AG08396 (cell line): ENCODE measurements at regions not wholly inside any gene's neighbourhood (a gene's known extent, or its start where the extent isn't known, plus 50 kb on each side); places are given as distances from the start of the nearest gene placed in this dataset.

Source experiments
- DNase-seq: peaks from one replicate; pipeline ENCODE4 v3.0.0; 2012; ENCODE audit warnings: low spot score, mixed read lengths

GRCh38 chr12:115078990-115079389 lies 395.0 kb upstream of the TBX3 start:
- no peak for DNase-seq

GRCh38 chr12:115078334-115078733 lies 394.4 kb upstream of the TBX3 start:
- DNase-seq = no peak

GRCh38 chr12:115075552-115076170 lies 391.7 kb upstream of the TBX3 start:
- DNase-seq = no peak

- no peak for DNase-seq
Observed at GRCh38 chr12:115074617-115075016, 390.6 kb upstream of the TBX3 start.

GRCh38 chr12:115072712-115073111 lies 388.7 kb upstream of the TBX3 start:
- DNase-seq = no peak

GRCh38 chr12:115070313-115070712 lies 386.3 kb upstream of the TBX3 start:
- DNase-seq = peak; percentile 14

GRCh38 chr12:115064296-115064695 lies 380.3 kb upstream of the TBX3 start:
- DNase-seq = no peak

- no peak for DNase-seq
Observed at GRCh38 chr12:115062741-115063140, 378.8 kb upstream of the TBX3 start.

- no peak for DNase-seq
Observed at GRCh38 chr12:115060477-115061168, 376.6 kb upstream of the TBX3 start.

- DNase-seq = no peak
Observed at GRCh38 chr12:115057445-115057844, 373.5 kb upstream of the TBX3 start.

GRCh38 chr12:115051378-115051777 lies 367.4 kb upstream of the TBX3 start:
- DNase-seq = no peak

GRCh38 chr12:115049614-115050013 lies 365.6 kb upstream of the TBX3 start:
- no peak for DNase-seq

- DNase-seq = no peak
Observed at GRCh38 chr12:115046805-115047204, 362.8 kb upstream of the TBX3 start.

- peak; percentile 10 for DNase-seq
Observed at GRCh38 chr12:115044073-115044472, 360.1 kb upstream of the TBX3 start.

GRCh38 chr12:115043079-115043478 lies 359.1 kb upstream of the TBX3 start:
- no peak for DNase-seq

GRCh38 chr12:115042341-115042740 lies 358.4 kb upstream of the TBX3 start:
- no peak for DNase-seq

- DNase-seq = peak; percentile 12
Observed at GRCh38 chr12:115037830-115038229, 353.9 kb upstream of the TBX3 start.

- DNase-seq = no peak
Observed at GRCh38 chr12:115035535-115036107, 351.6 kb upstream of the TBX3 start.

GRCh38 chr12:115032521-115032920 lies 348.5 kb upstream of the TBX3 start:
- DNase-seq = no peak

GRCh38 chr12:115030017-115030416 lies 346.0 kb upstream of the TBX3 start:
- DNase-seq = no peak

- no peak for DNase-seq
Observed at GRCh38 chr12:115024531-115024930, 340.6 kb upstream of the TBX3 start.

- DNase-seq = peak; percentile 46
Observed at GRCh38 chr12:115023279-115024265, 339.6 kb upstream of the TBX3 start.
